HFF-Myc (cell line): ENCODE measurements at regions not wholly inside any gene's neighbourhood (a gene's known extent, or its start where the extent isn't known, plus 50 kb on each side); places are given as distances from the start of the nearest gene placed in this dataset.

ENCODE experiments used
- DNase-seq: peaks from one replicate; pipeline ENCODE4 v3.0.0-alpha.2; 2011; ENCODE audit warnings: low read depth; ENCODE audit errors: extremely low read depth
- H3K4me3 ChIP-seq: replicated peaks from 2 replicates; pipeline ENCODE4 v1.5.1; 2011; ENCODE audit warnings: low read depth, mild to moderate bottlenecking, control low read depth, low read length
- CTCF ChIP-seq: IDR thresholded peaks from 2 replicates; pipeline ENCODE4 v1.5.1; 2012; ENCODE audit warnings: mild to moderate bottlenecking, low read depth, low read length, control low read depth; ENCODE audit errors: missing control alignments

GRCh38 chr6:30418448-30418847 lies 70.9 kb upstream of the HLA-E start:
- no peak overlapping the region for H3K4me3 ChIP-seq
- DNase-seq: no peak
- TF ChIP-seq CTCF: no peak

- no peak for TF ChIP-seq CTCF
- no peak for DNase-seq
- no peak overlapping the region for H3K4me3 ChIP-seq
Measured at GRCh38 chr6:30424549-30424948, 64.8 kb upstream of the HLA-E start.
